Uterus (tissue), 3 donors: ENCODE measurements at regions not wholly inside any gene's neighbourhood (a gene's known extent, or its start where the extent isn't known, plus 50 kb on each side); places are given as distances from the start of the nearest gene placed in this dataset.

Experiments used
- DNase-seq, 2 donors: peaks; one replicate each; pipeline ENCODE4 v3.0.0-alpha.2; 2019 to 2020
- H3K27ac ChIP-seq, 2 donors: fragments of 200-600 bp; sonication (generic); 1 replicate in 1 of 2; 2 replicates in 1 of 2; pipeline ENCODE4 v1.5.1; 2016 to 2018
- H3K27me3 ChIP-seq, 2 donors: fragments of 200-600 bp; sonication (generic); one replicate each; pipeline ENCODE4 v1.5.1; 2018 to 2019; ENCODE audit warnings: control low read depth in 1 of 2
- H3K36me3 ChIP-seq, 2 donors: fragments of 200-600 bp; sonication (generic); one replicate each; pipeline ENCODE4 v1.5.1; 2019; ENCODE audit warnings: control low read depth in 1 of 2
- H3K4me1 ChIP-seq, 2 donors: fragments of 200-600 bp; sonication (generic); one replicate each; pipeline ENCODE4 v1.5.1; 2018 to 2019; ENCODE audit warnings: control low read depth in 1 of 2
- H3K4me3 ChIP-seq, 2 donors: fragments of 200-600 bp; sonication (generic); 1 replicate in 1 of 2; 2 replicates in 1 of 2; pipeline ENCODE4 v1.5.1; 2018 to 2019; ENCODE audit warnings: mild to moderate bottlenecking in 1 of 2
- H3K9me3 ChIP-seq, 2 donors: fragments of 200-600 bp; sonication (generic); one replicate each; pipeline ENCODE4 v1.5.1; 2019; ENCODE audit warnings: control low read depth in 1 of 2
- POLR2A ChIP-seq, 2 donors: fragments of 450-650 bp; IDR thresholded peaks; one replicate each; pipeline ENCODE4 v1.6.1; 2016; ENCODE audit warnings: antibody characterized with exemption in 2 of 2, mild to moderate bottlenecking in 1 of 2, moderate library complexity in 1 of 2
- intact Hi-C: fragments of 100-400 bp; cut with DNase I; formaldehyde crosslinking; loops from one replicate; pipeline ENCODE4 v1.15.1; 2023; ENCODE audit warnings: low total_unique reads
- TF ChIP-seq, protein P1 (sequence below), 4 experiments: fragments of 200-600 bp in 2 of 4; fragments of 450-650 bp in 2 of 4; sonication (generic) in 2 of 4; IDR thresholded peaks; one replicate each; pipeline ENCODE4 v1.5.1; 2016 to 2019; ENCODE audit warnings: antibody characterized with exemption in 4 of 4, mild to moderate bottlenecking in 2 of 4, moderate library complexity in 1 of 4
- donor health status: DM: yes; HTN: yes; CAD: no.

DNA sequence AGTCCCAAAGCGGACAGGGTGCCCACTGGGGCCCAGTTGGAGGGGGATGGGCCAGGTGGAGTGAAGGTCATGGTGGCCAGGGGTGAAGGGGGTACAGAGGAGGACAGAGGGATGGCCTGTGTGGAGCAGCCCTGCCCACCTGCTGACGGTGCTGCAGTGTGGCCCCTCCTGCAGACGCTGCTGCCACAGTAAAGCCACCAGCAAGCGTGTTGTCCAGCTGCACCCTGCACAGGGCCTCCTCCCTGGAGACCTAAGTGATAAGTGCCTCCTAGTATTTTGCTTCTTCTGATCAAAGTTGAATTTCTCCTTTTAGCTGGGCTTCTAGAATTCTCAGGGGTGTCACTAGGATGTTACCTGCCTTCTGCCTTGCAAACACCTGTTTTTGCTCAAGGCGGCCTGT, 299.3 kb upstream of the IRX4 start:
- no peak overlapping the region for H3K4me3 ChIP-seq
- no peaks in the 10 kb centered on the region for H3K9me3 ChIP-seq
- intact Hi-C loops, result no loop called here
- no peak for DNase-seq
- TF ChIP-seq, protein P1, sequence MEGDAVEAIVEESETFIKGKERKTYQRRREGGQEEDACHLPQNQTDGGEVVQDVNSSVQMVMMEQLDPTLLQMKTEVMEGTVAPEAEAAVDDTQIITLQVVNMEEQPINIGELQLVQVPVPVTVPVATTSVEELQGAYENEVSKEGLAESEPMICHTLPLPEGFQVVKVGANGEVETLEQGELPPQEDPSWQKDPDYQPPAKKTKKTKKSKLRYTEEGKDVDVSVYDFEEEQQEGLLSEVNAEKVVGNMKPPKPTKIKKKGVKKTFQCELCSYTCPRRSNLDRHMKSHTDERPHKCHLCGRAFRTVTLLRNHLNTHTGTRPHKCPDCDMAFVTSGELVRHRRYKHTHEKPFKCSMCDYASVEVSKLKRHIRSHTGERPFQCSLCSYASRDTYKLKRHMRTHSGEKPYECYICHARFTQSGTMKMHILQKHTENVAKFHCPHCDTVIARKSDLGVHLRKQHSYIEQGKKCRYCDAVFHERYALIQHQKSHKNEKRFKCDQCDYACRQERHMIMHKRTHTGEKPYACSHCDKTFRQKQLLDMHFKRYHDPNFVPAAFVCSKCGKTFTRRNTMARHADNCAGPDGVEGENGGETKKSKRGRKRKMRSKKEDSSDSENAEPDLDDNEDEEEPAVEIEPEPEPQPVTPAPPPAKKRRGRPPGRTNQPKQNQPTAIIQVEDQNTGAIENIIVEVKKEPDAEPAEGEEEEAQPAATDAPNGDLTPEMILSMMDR (IDR thresholded peaks at IDR 0.05), result no peak
- TF ChIP-seq POLR2A (IDR thresholded peaks at IDR 0.05), result no peak
- H3K27ac ChIP-seq, result no peak overlapping the region
- no peaks in the 10 kb centered on the region for H3K4me1 ChIP-seq
- no peaks in the 10 kb centered on the region for H3K27me3 ChIP-seq
- H3K36me3 ChIP-seq, result no peaks in the 10 kb centered on the region

DNA sequence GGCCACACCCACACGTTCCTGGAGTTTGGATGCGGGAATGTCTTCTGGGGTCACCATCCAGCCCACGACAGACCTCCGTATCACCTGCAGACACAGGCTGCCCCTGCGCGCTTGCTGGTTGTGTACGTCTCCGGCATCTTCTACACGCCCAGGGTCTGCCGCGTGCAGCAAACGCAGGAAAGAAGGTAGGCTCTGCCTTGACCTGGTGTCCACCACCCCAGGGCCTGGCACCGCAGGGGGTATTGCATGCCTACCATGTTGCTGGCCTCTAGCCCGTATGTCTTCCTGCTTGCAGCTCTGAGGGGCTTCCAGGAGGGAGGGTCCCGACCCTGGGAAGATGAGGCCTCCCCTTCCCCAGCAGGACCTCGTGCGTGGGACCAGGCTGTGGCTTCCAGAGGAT, 298.8 kb upstream of the IRX4 start:
- H3K27me3 ChIP-seq, result no peaks in the 10 kb centered on the region
- no peak overlapping the region for H3K4me3 ChIP-seq

DNA sequence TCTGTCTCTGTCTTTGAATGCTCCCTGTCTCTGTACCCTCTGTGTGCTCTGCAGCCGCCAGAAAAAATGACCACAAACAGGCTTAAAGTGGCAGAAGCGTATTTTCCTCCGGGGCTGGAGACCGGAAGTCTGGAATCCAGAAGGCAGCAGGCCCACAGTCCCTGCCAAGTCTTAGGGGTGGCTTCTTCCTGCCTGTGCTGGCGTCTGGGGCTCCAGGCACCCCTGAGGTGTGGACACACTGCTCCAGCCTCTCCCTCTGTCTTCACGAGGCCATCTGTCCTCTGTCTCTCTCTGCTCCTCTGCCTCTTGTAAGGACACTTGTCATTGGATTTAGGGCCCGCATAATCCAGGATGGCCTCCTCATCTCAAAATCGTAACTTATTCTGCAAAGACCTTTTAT, 298.4 kb upstream of the IRX4 start:
- TF ChIP-seq, protein P1 (IDR thresholded peaks at IDR 0.05), result no peak
- no peak for TF ChIP-seq POLR2A (IDR thresholded peaks at IDR 0.05)
- no peak overlapping the region for H3K4me3 ChIP-seq
- no peaks in the 10 kb centered on the region for H3K36me3 ChIP-seq
- intact Hi-C loops, result no loop called here
- H3K9me3 ChIP-seq, result no peaks in the 10 kb centered on the region
- no peaks in the 10 kb centered on the region for H3K4me1 ChIP-seq
- H3K27me3 ChIP-seq, result no peaks in the 10 kb centered on the region
- no peak overlapping the region for H3K27ac ChIP-seq
- no peak for DNase-seq

More for the DNA sequence above, 298.8 kb upstream of the IRX4 start:
- H3K27ac ChIP-seq, result no peak overlapping the region
- TF ChIP-seq, protein P1 (IDR thresholded peaks at IDR 0.05), result no peak
- no peak for TF ChIP-seq POLR2A (IDR thresholded peaks at IDR 0.05)
- no peaks in the 10 kb centered on the region for H3K36me3 ChIP-seq
- intact Hi-C loops, result no loop called here
- no peak for DNase-seq
- no peaks in the 10 kb centered on the region for H3K9me3 ChIP-seq
- H3K4me1 ChIP-seq, result no peaks in the 10 kb centered on the region

DNA sequence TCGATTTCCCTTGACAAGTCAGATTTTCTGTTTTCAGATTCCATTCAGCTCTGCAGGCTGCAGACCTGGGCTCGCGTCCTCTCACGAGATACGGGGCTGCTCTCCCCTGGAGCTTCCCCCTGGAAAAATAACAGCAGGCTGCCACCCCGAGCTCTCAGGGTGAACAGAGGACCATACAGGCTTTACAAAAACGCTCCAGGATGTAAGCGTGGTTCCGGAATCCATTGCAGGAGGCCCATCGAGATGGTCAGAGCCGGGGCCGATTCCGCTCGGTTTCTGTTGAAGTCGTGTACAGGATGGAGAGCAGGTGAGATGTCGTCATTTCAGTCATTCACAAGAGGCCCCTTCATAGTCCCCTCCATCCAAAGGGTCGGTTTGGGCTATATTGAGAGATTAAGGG, 297.7 kb upstream of the IRX4 start:
- Histone ChIP-seq H3K27me3 (no peaks in the 10 kb centered on the region), H3K27ac (no peak overlapping the region), H3K9me3 (no peaks in the 10 kb centered on the region), H3K4me1 (no peaks in the 10 kb centered on the region), H3K36me3 (no peaks in the 10 kb centered on the region), H3K4me3 (no peak overlapping the region)
- intact Hi-C loops, result no loop called here
- TF ChIP-seq POLR2A (IDR thresholded peaks at IDR 0.05), result no peak
- TF ChIP-seq, protein P1 (IDR thresholded peaks at IDR 0.05), result no peak
- DNase-seq, result no peak

DNA sequence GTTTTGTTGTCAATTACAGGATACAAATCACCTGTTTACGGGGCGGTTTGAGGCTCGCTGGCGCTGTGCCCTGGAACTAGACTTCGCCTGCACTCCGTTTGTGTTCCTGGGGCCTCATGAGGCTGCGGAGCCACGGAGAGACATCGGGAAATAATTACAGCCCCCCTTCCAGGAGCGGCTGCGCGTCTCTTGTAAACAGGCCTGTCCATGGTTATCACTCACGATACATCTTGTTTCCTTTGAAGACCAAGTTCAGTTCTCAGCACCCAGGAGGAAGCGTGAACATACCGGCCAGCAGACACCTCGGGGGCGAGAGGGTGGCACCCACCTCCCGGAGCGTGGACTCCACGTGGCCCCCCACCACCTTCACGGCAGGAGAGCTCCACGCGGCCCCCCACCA, 297.1 kb upstream of the IRX4 start:
- no peak overlapping the region for H3K4me3 ChIP-seq
- TF ChIP-seq, protein P1 (IDR thresholded peaks at IDR 0.05), result no peak
- no peaks in the 10 kb centered on the region for H3K27me3 ChIP-seq
- H3K36me3 ChIP-seq, result no peaks in the 10 kb centered on the region
- intact Hi-C loops, result no loop called here
- H3K27ac ChIP-seq, result no peak overlapping the region
- no peak for DNase-seq
- H3K9me3 ChIP-seq, result no peaks in the 10 kb centered on the region
- no peaks in the 10 kb centered on the region for H3K4me1 ChIP-seq
